IMR-90 (cell line): ENCODE measurements at regions not wholly inside any gene's neighbourhood (a gene's known extent, or its start where the extent isn't known, plus 50 kb on each side); places are given as distances from the start of the nearest gene placed in this dataset.

Source experiments
- ATAC-seq: fragments of 200-7000 bp; cut with Tn5 transposase; 2 replicates; pipeline ENCODE4 v1.9.1; 2020; ENCODE audit warnings: low read depth, mild to moderate bottlenecking, moderate library complexity
- BruUV-seq: library from RNA; stranded (reverse); fragments of 400-500 nt; replicated peaks from 2 replicates; lab custom pipeline; 2021; lab: Mats Ljungman, UMichigan
- CTCF ChIA-PET: fragments of 300-600 bp; formaldehyde crosslinking; extraction: SDS; loops from one replicate; lab custom pipeline; 2021; ENCODE audit warnings: antibody characterized with exemption; lab: Yijun Ruan, JAX
- POLR2A ChIA-PET: fragments of 300-600 bp; sonication (Branson Sonifier 250); formaldehyde crosslinking; loops from one replicate; lab custom pipeline; 2022; ENCODE audit warnings: antibody characterized with exemption; ENCODE audit not compliant: unreplicated experiment; lab: Charles Lee
- DNase-seq: peaks from one replicate; pipeline ENCODE4 v3.0.0; 2013
- H2AFZ ChIP-seq: replicated peaks from 2 replicates; pipeline ENCODE3; 2013; ENCODE audit warnings: low read length, mild to moderate bottlenecking; ENCODE audit not compliant: poor library complexity
- H2AK5ac ChIP-seq: 2 replicates; pipeline ENCODE4 v1.6.1; 2013; ENCODE audit warnings: low read depth, low read length, inconsistent platforms
- H2AK9ac ChIP-seq: replicated peaks from 2 replicates; pipeline ENCODE3; 2013; ENCODE audit warnings: mild to moderate bottlenecking, low read depth, low read length, moderate library complexity; ENCODE audit not compliant: poor library complexity
- H2BK120ac ChIP-seq: 2 replicates; pipeline ENCODE4 v1.6.1; 2013; ENCODE audit warnings: low read depth, low read length, inconsistent platforms
- H2BK15ac ChIP-seq: 3 replicates; pipeline ENCODE4 v1.6.1; 2013; ENCODE audit warnings: low read depth, low read length, inconsistent platforms
- H2BK20ac ChIP-seq: 2 replicates; pipeline ENCODE4 v1.6.1; 2013; ENCODE audit warnings: low read depth, mild to moderate bottlenecking, inconsistent platforms, low read length, moderate library complexity
- H2BK5ac ChIP-seq: 2 replicates; pipeline ENCODE4 v1.6.1; 2013; ENCODE audit warnings: mild to moderate bottlenecking, low read depth, low read length, inconsistent platforms; ENCODE audit not compliant: poor library complexity, severe bottlenecking
- H3K14ac ChIP-seq: replicated peaks from 2 replicates; pipeline ENCODE4 v1.6.1; 2013; ENCODE audit warnings: low read depth, low read length, inconsistent platforms
- H3K18ac ChIP-seq: 2 replicates; pipeline ENCODE4 v1.6.1; 2013; ENCODE audit warnings: low read depth, low read length, control low read depth
- H3K23ac ChIP-seq: 2 replicates; pipeline ENCODE4 v1.6.1; 2013; ENCODE audit warnings: low read depth, low read length, inconsistent platforms
- H3K27ac ChIP-seq: 2 replicates; pipeline ENCODE4 v1.5.1; 2013; ENCODE audit warnings: mild to moderate bottlenecking, control low read depth, low read length; ENCODE audit not compliant: insufficient read depth
- H3K27me3 ChIP-seq: 2 replicates; pipeline ENCODE4 v1.6.1; 2013; ENCODE audit warnings: low read length; ENCODE audit not compliant: control insufficient read depth, insufficient read depth
- H3K36me3 ChIP-seq: 2 replicates; pipeline ENCODE4 v1.6.1; 2013; ENCODE audit warnings: low read length, mixed read lengths; ENCODE audit not compliant: control insufficient read depth, insufficient read depth
- H3K4ac ChIP-seq: 2 replicates; pipeline ENCODE4 v1.6.1; 2013; ENCODE audit warnings: low read depth, low read length, inconsistent platforms
- H3K4me1 ChIP-seq: 2 replicates; pipeline ENCODE4 v1.6.1; 2013; ENCODE audit warnings: low read length, mixed read lengths; ENCODE audit not compliant: control insufficient read depth, insufficient read depth
- H3K4me2 ChIP-seq: 2 replicates; pipeline ENCODE4 v1.6.1; 2013; ENCODE audit warnings: low read depth, mild to moderate bottlenecking, control low read depth, low read length, moderate library complexity
- H3K4me3 ChIP-seq: 2 replicates; pipeline ENCODE4 v1.5.1; 2013; ENCODE audit warnings: low read depth, mild to moderate bottlenecking, control low read depth, low read length, moderate library complexity; ENCODE audit not compliant: insufficient read depth
- H3K56ac ChIP-seq: 2 replicates; pipeline ENCODE4 v1.6.1; 2013; ENCODE audit warnings: low read length, inconsistent platforms; ENCODE audit not compliant: insufficient read depth; ENCODE audit errors: extremely low read depth
- H3K79me1 ChIP-seq, 2 experiments: 2 replicates each; pipeline ENCODE4 v1.6.1; 2013; ENCODE audit warnings: low read length in 2 of 2, inconsistent platforms in 1 of 2, low read depth in 1 of 2
- H3K9ac ChIP-seq: 2 replicates; pipeline ENCODE4 v1.6.1; 2013; ENCODE audit warnings: low read depth, low read length, control low read depth
- H3K9me1 ChIP-seq: 2 replicates; pipeline ENCODE4 v1.6.1; 2013; ENCODE audit warnings: low read length, inconsistent platforms; ENCODE audit not compliant: insufficient read depth
- H3K9me3 ChIP-seq: 2 replicates; pipeline ENCODE4 v1.6.1; 2013; ENCODE audit warnings: low read length; ENCODE audit not compliant: control insufficient read depth, insufficient read depth
- H4K20me1 ChIP-seq: 2 replicates; pipeline ENCODE4 v1.6.1; 2013; ENCODE audit warnings: low read length, inconsistent platforms; ENCODE audit not compliant: insufficient read depth
- H4K5ac ChIP-seq: 2 replicates; pipeline ENCODE4 v1.6.1; 2013; ENCODE audit warnings: mild to moderate bottlenecking, low read depth, low read length, control low read depth
- H4K8ac ChIP-seq, 2 experiments: 2 replicates each; pipeline ENCODE4 v1.6.1; 2013; ENCODE audit warnings: low read depth in 2 of 2, low read length in 2 of 2, control low read depth in 1 of 2, inconsistent platforms in 1 of 2
- H4K91ac ChIP-seq: 2 replicates; pipeline ENCODE4 v1.6.1; 2013; ENCODE audit warnings: low read depth, low read length, inconsistent platforms; ENCODE audit not compliant: insufficient read depth
- CEBPB ChIP-seq: IDR thresholded peaks from 2 replicates; pipeline ENCODE4 v1.6.1; 2012; ENCODE audit warnings: low read depth, low read length, improper control_type of control experiment
- NFE2L2 ChIP-seq: fragments of 150-350 bp; IDR thresholded peaks from 2 replicates; pipeline ENCODE4 v1.6.1; 2016; ENCODE audit warnings: low read depth, mild to moderate bottlenecking, low read length
- RFX5 ChIP-seq: IDR thresholded peaks from 2 replicates; pipeline ENCODE4 v1.8.0; 2012; ENCODE audit warnings: low read depth, mild to moderate bottlenecking, low read length, moderate library complexity
- WGBS, 2 experiments: methylation state at CpG; one replicate each; pipeline versions ENCODE4 v1.1.5 to v1.1.7; 2013; ENCODE audit warnings: missing lambda C conversion rate in 2 of 2; ENCODE audit not compliant: insufficient read length in 1 of 2; ENCODE audit errors: extremely low coverage in 2 of 2; 5-methylcytosine and 5-hydroxymethylcytosine counted together
- dilution Hi-C: fragments of 300-500 bp; cut with HindIII; formaldehyde crosslinking; loops from one replicate; pipeline ENCODE4 v1.14.3; 2018; ENCODE audit warnings: low sequenced_read_pairs; ENCODE audit not compliant: unreplicated experiment
- in situ Hi-C: fragments of 300-500 bp; cut with MboI; formaldehyde crosslinking; loops from 3 replicates; pipeline ENCODE4 v1.14.3; 2019; ENCODE audit warnings: low sequenced_read_pairs, inconsistent platforms, mixed read lengths
- intact Hi-C: fragments of 100-400 bp; cut with micrococcal nuclease; formaldehyde crosslinking; loops from 2 replicates; pipeline ENCODE4 v1.10.0; 2022

GRCh38 chr20:55776176-55776575 is 229.1 kb downstream of the CBLN4 start:
- no peaks in the 10 kb centered on the region for H3K79me1 ChIP-seq
- in situ Hi-C loops = no loop called here
- CTCF ChIA-PET = no interaction called here

More at GRCh38 chr20:55776176-55776575, 229.1 kb downstream of the CBLN4 start:
- no peak for ATAC-seq
- Histone ChIP-seq H3K4me2 (no peak overlapping the region), H3K18ac (no peak overlapping the region), H2BK15ac (no peak overlapping the region), H2AFZ (no peak overlapping the region), H2AK9ac (no peak overlapping the region), H3K27me3 (no peaks in the 10 kb centered on the region), H3K27ac (no peak overlapping the region), H4K20me1 (no peaks in the 10 kb centered on the region), H4K5ac (no peak overlapping the region), H2BK5ac (no peak overlapping the region), H3K4me1 (no peaks in the 10 kb centered on the region), H3K36me3 (no peaks in the 10 kb centered on the region), H4K91ac (no peak overlapping the region), H3K56ac (no peak overlapping the region), H3K14ac (no peak overlapping the region), H4K8ac (no peak overlapping the region), H3K9ac (no peak overlapping the region), H3K9me3 (peaks cover 10% of the 10 kb centered on the region), H3K4ac (no peak overlapping the region), H3K9me1 (no peaks in the 10 kb centered on the region), H2AK5ac (no peak overlapping the region), H3K4me3 (no peak overlapping the region), H2BK120ac (no peak overlapping the region), H2BK20ac (no peak overlapping the region), H3K23ac (no peak overlapping the region)
- BruUV-seq = no TSS peak
- DNase-seq = no peak
- dilution Hi-C loops = no loop called here
- POLR2A ChIA-PET = no interaction called here
- WGBS, 2 experiments = no CpG with 5 or more reads among the region's 3 CpGs
- intact Hi-C loops = no loop called here
- TF ChIP-seq NFE2L2 (no peak), RFX5 (no peak), CEBPB (no peak)
